SH-SY5Y (cell line): ENCODE measurements at regions not wholly inside any gene's neighbourhood (a gene's known extent, or its start where the extent isn't known, plus 50 kb on each side); places are given as distances from the start of the nearest gene placed in this dataset.

Source experiments
- GATA2 ChIP-seq: IDR thresholded peaks from 2 replicates; pipeline ENCODE4 v1.6.1; 2011; ENCODE audit warnings: mild to moderate bottlenecking, low read depth, low read length
- GATA3 ChIP-seq: IDR thresholded peaks from 2 replicates; pipeline ENCODE4 v1.6.1; 2011; ENCODE audit warnings: low read depth, mild to moderate bottlenecking, low read length, moderate library complexity

GRCh38 chr16:73152386-73153125 is 104.6 kb upstream of the ZFHX3 start:
- TF ChIP-seq GATA3 (no peak), GATA2 (no peak)
